GM12892 (cell line): ENCODE measurements at regions not wholly inside any gene's neighbourhood (a gene's known extent, or its start where the extent isn't known, plus 50 kb on each side); places are given as distances from the start of the nearest gene placed in this dataset.

ENCODE experiments used
- POLR2A ChIP-seq: IDR thresholded peaks from 2 replicates; pipeline ENCODE4 v1.6.1; 2011; ENCODE audit warnings: low read depth, low read length, control low read depth
- POLR2AphosphoS5 ChIP-seq: IDR thresholded peaks from 2 replicates; pipeline ENCODE4 v1.6.1; 2011; ENCODE audit warnings: low read depth, low read length, control low read depth
- TAF1 ChIP-seq: IDR thresholded peaks from 2 replicates; pipeline ENCODE4 v1.6.1; 2011; ENCODE audit warnings: low read depth, mild to moderate bottlenecking, control low read depth, low read length, borderline replicate concordance

- TF ChIP-seq POLR2A, result no peak
- TF ChIP-seq POLR2AphosphoS5, result no peak
- TF ChIP-seq TAF1, result no peak
Observed at GRCh38 chr21:38173276-38174035, 83.3 kb upstream of the KCNJ15 start.
